ENCODE measurements at regions not wholly inside any gene's neighbourhood (a gene's known extent, or its start where the extent isn't known, plus 50 kb on each side); places are given as distances from the start of the nearest gene placed in this dataset.

- TF ChIP-seq, protein P1, sequence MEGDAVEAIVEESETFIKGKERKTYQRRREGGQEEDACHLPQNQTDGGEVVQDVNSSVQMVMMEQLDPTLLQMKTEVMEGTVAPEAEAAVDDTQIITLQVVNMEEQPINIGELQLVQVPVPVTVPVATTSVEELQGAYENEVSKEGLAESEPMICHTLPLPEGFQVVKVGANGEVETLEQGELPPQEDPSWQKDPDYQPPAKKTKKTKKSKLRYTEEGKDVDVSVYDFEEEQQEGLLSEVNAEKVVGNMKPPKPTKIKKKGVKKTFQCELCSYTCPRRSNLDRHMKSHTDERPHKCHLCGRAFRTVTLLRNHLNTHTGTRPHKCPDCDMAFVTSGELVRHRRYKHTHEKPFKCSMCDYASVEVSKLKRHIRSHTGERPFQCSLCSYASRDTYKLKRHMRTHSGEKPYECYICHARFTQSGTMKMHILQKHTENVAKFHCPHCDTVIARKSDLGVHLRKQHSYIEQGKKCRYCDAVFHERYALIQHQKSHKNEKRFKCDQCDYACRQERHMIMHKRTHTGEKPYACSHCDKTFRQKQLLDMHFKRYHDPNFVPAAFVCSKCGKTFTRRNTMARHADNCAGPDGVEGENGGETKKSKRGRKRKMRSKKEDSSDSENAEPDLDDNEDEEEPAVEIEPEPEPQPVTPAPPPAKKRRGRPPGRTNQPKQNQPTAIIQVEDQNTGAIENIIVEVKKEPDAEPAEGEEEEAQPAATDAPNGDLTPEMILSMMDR (conservative IDR thresholded peaks at IDR 0.05; ENCODE audit: low read length) = no peak
- TF ChIP-seq EZH2phosphoT487 (IDR thresholded peaks at IDR 0.05; ENCODE audit: borderline replicate concordance) = no peak
Observed at GRCh38 chr6:150654608-150655007, 54.9 kb downstream of the PLEKHG1 start.

Data from Loucy (cell line).